Transverse colon (tissue), 4 donors: ENCODE measurements at regions not wholly inside any gene's neighbourhood (a gene's known extent, or its start where the extent isn't known, plus 50 kb on each side); places are given as distances from the start of the nearest gene placed in this dataset.
"Not testable (repeated sequence)": the region's sequence is repeated elsewhere in the genome, so short reads cannot be mapped to it uniquely, and the experiment has no call there.

ENCODE experiments used
- DNase-seq: peaks from one replicate; pipeline ENCODE4 v3.0.0-alpha.2; 2019
- H3K27ac ChIP-seq, 4 donors: fragments of 200-600 bp; sonication (generic); 2 replicates each; pipeline ENCODE4 v1.5.1; 2016 to 2018; ENCODE audit warnings: inconsistent platforms in 4 of 4
- H3K27me3 ChIP-seq: fragments of 200-600 bp; sonication (generic); 2 replicates; pipeline ENCODE4 v1.5.1; 2017; ENCODE audit warnings: inconsistent platforms
- H3K36me3 ChIP-seq, 4 donors: fragments of 200-600 bp; sonication (generic); 2 replicates each; pipeline ENCODE4 v1.5.1; 2017 to 2019; ENCODE audit warnings: inconsistent platforms in 4 of 4
- H3K4me1 ChIP-seq, 4 donors: fragments of 200-600 bp; sonication (generic); 2 replicates each; pipeline ENCODE4 v1.5.1; 2017 to 2020; ENCODE audit warnings: inconsistent platforms in 4 of 4
- H3K4me3 ChIP-seq, 4 donors: fragments of 200-600 bp; sonication (generic); 1 replicate in 1 of 4; 2 replicates in 3 of 4; pipeline versions ENCODE4 v1.5.1 to v1.6.1; 2017 to 2019; ENCODE audit warnings: inconsistent platforms in 4 of 4
- H3K9me3 ChIP-seq, 2 donors: fragments of 200-600 bp; sonication (generic); 2 replicates each; pipeline ENCODE4 v1.5.1; 2017 to 2019; ENCODE audit warnings: inconsistent platforms in 2 of 2
- CTCF ChIP-seq, 5 experiments: fragments of 200-600 bp in 3 of 5; fragments of 450-650 bp in 2 of 5; sonication (generic) in 3 of 5; IDR thresholded peaks; 1 replicate in 2 of 5; 2 replicates in 3 of 5; pipeline ENCODE4 v1.5.1; 2016 to 2017; ENCODE audit warnings: antibody characterized with exemption in 5 of 5, inconsistent platforms in 3 of 5, mild to moderate bottlenecking in 2 of 5, moderate library complexity in 1 of 5
- EP300 ChIP-seq: sonication (generic); formaldehyde crosslinking; IDR thresholded peaks from one replicate; pipeline ENCODE4 v1.6.1; 2017; ENCODE audit warnings: antibody characterized with exemption, low read depth
- POLR2A ChIP-seq: fragments of 450-650 bp; IDR thresholded peaks from one replicate; pipeline ENCODE4 v1.6.1; 2016; ENCODE audit warnings: antibody characterized with exemption, mild to moderate bottlenecking, moderate library complexity
- POLR2AphosphoS5 ChIP-seq, 3 donors: sonication (generic); formaldehyde crosslinking; IDR thresholded peaks; one replicate each; pipeline ENCODE4 v1.6.1; 2016; ENCODE audit warnings: antibody characterized with exemption in 3 of 3
- WGBS, 2 donors: methylation state at CpG; one replicate each; pipeline ENCODE4 v1.1.5; 2018; ENCODE audit warnings: low coverage in 1 of 2; 5-methylcytosine and 5-hydroxymethylcytosine counted together
- in situ Hi-C, 4 donors: fragments of 200-750 bp; cut with MboI; loops; one replicate each; pipeline versions ENCODE4 v1.15.0 to v1.15.1; 2017; ENCODE audit warnings: low sequenced_read_pairs in 3 of 4, low pct_ligation_motif_present in 1 of 4, low pct_unique_long_range_greater_than_20kb in 1 of 4
- intact Hi-C: fragments of 100-400 bp; cut with DNase I; formaldehyde crosslinking; loops from one replicate; pipeline ENCODE4 v1.15.1; 2023; ENCODE audit warnings: low total_unique reads

GRCh38 chr22:22731374-22731676, 86.9 kb downstream of the GGTLC2 start:
- intact Hi-C loops, result no loop called here
- Histone ChIP-seq H3K9me3 (no peaks in the 10 kb centered on the region), H3K27ac (no peak overlapping the region), H3K4me3 (no peak overlapping the region), H3K27me3 (peaks cover 16% of the 10 kb centered on the region), H3K4me1 (no peaks in the 10 kb centered on the region), H3K36me3 (no peaks in the 10 kb centered on the region)
- no peak for DNase-seq
- TF ChIP-seq EP300 (no peak), CTCF (IDR thresholded peaks at IDR 0.05) (no peak), POLR2A (no peak), POLR2AphosphoS5 (IDR thresholded peaks at IDR 0.05) (no peak)
- WGBS, 2 donors, result 93 to 100% methylated on average over 1 to 4 of the region's 4 CpGs
- in situ Hi-C loops, result no loop called here

- H3K27ac ChIP-seq, in situ Hi-C loops, DNase-seq, H3K36me3 ChIP-seq, H3K4me3 ChIP-seq, H3K4me1 ChIP-seq, H3K9me3 ChIP-seq, intact Hi-C loops: not testable (repeated sequence)
- 84% methylated on average over 2 of the region's 2 CpGs; no CpG with 5 or more reads in 1 of the 2 donors for WGBS, 2 donors
- peaks cover 16% of the 10 kb centered on the region for H3K27me3 ChIP-seq
Observed at GRCh38 chr22:22733006-22733405, 88.6 kb downstream of the GGTLC2 start.

- intact Hi-C loops (no loop called here), in situ Hi-C loops (no loop called here)
- Histone ChIP-seq H3K9me3 (no peaks in the 10 kb centered on the region), H3K4me1 (no peaks in the 10 kb centered on the region), H3K27me3 (peaks cover 16% of the 10 kb centered on the region), H3K36me3 (no peaks in the 10 kb centered on the region), H3K4me3 (no peak overlapping the region), H3K27ac (no peak overlapping the region)
- DNase-seq, result no peak
- TF ChIP-seq EP300, result no peak
- TF ChIP-seq POLR2AphosphoS5 (IDR thresholded peaks at IDR 0.05), result no peak
- no peak for TF ChIP-seq CTCF (IDR thresholded peaks at IDR 0.05)
- no peak for TF ChIP-seq POLR2A
- 76% methylated on average over 6 of the region's 7 CpGs; no CpG with 5 or more reads in 1 of the 2 donors for WGBS, 2 donors
Observed at GRCh38 chr22:22733881-22734373, 89.5 kb downstream of the GGTLC2 start.

GRCh38 chr22:22734395-22735272, 90.2 kb downstream of the GGTLC2 start:
- peaks cover 13% of the 10 kb centered on the region for H3K27me3 ChIP-seq
- 77% methylated on average over 17 of the region's 17 CpGs; no CpG with 5 or more reads in 1 of the 2 donors for WGBS, 2 donors
- in situ Hi-C loops, result not testable (repeated sequence)

GRCh38 chr22:22735276-22735675, 90.9 kb downstream of the GGTLC2 start:
- WGBS, 2 donors, result 93 to 100% methylated on average over 1 to 4 of the region's 4 CpGs
- intact Hi-C loops, H3K9me3 ChIP-seq, H3K27me3 ChIP-seq, DNase-seq, H3K36me3 ChIP-seq, H3K4me1 ChIP-seq, H3K4me3 ChIP-seq, in situ Hi-C loops, H3K27ac ChIP-seq: not testable (repeated sequence)

More at GRCh38 chr22:22734395-22735272, 90.2 kb downstream of the GGTLC2 start:
- H3K36me3 ChIP-seq, DNase-seq, H3K4me3 ChIP-seq, H3K4me1 ChIP-seq, H3K27ac ChIP-seq, H3K9me3 ChIP-seq, intact Hi-C loops: not testable (repeated sequence)
